GM12874 (cell line): ENCODE measurements at regions not wholly inside any gene's neighbourhood (a gene's known extent, or its start where the extent isn't known, plus 50 kb on each side); places are given as distances from the start of the nearest gene placed in this dataset.

ENCODE experiments used
- CTCF ChIP-seq: IDR thresholded peaks from 2 replicates; pipeline ENCODE4 v1.5.1; 2011; ENCODE audit warnings: low read depth, mild to moderate bottlenecking, control low read depth, low read length, moderate library complexity; ENCODE audit not compliant: insufficient read depth

DNA sequence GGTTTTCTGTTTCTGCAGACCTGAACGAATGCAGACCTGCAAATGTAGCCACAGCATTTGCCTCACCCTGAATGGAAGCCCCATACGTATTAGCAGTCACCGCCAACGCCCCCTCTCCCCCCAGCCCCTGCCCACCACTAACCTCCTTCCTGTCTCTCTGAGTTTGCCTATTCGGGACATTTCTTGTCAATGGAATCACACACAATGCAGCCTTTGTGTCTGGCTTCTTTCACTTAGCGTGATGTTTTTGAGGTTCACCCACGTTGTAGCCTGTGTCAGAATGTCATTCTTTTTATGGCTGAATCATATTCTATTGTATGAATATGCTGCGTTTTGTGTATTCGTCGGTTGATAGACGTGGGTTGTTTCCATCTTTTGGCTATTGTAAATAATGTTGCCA, 178.6 kb downstream of the AACS start:
- no peak for TF ChIP-seq CTCF

- TF ChIP-seq CTCF: no peak
Measured at GRCh38 chr12:125244338-125244737, 179.1 kb downstream of the AACS start.

DNA sequence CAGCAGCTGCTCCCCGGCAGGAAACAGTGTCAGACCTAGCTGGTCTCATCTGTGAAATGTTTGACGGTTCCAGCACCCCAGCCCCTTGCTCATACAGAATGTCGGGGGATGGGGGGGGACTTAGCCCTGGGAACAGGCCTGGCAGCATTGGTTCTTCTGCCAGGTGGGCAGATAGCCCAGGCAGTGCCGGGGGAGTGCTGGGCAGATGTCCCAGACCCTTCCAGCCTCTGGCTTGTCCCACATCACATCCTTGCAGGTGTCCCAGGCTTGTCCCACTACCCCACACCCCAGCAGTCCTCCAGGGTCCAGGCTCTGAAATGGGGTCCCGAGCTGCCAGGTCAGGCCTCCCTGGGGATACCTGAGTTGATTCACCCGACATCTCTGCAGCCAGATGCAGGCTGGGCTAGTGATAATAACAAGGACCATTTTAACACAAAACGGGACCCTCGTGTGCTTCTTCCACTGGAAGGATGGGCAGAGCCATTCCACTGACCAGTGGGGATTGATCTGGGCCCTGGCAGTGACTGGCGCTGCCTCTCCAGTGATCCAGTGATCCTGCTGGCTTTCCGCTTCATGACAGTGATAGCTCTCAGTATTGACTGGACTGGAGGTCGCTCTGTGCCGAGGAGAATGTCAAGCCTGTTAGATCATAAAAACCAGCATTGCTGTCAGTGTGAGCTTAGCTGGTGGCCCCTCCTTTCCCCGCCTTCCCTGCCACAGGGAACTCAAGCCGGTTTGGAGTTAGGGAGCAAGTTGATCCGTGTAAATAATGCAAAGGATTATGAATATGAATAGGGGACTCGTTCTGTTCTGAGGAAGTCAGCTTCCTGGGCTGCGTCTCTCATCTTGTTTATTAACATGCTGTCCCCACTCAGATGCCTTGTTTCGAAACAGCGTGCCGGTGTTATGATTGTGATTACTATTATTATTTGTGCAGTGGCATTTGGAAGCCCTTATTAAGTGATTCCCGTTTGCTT, 180.6 kb downstream of the AACS start:
- TF ChIP-seq CTCF: no peak

- TF ChIP-seq CTCF: no peak
Measured at GRCh38 chr12:125247477-125247876, 182.2 kb downstream of the AACS start.

DNA sequence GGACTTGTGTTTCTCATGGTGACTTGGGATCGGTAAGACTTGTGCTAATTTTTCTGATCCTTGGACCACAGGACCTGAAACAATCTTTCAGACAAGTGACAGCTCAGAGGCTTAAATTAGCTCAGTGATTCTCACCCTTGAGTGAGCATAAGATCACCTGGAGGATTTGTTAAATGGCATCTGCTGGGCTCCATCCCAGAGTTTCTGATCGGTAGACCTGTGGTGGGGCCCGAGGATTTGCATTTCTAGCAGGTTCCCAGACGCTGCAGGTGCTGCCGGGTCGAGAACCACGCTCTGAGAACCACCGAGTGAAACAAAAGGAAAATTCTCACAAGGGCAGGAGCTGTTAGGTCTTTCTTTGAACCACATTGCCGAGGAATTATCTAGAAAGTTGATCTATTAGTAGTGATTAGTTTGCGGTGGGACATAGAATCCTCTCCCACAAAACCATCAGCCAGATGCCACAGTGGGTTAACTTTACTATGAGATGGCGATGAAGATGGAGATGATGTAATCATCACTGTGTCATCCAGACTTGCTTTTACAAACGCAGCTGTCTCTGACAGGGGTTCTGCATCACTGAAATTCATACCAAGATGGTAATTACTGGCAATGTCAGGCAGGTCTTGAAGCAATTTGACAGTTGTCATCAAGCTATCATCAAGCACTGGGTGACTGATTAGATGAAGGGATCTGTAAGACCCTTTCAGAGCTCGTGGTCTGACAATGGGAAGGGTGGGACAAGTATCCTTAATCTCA, 184.0 kb downstream of the AACS start:
- no peak for TF ChIP-seq CTCF

GRCh38 chr12:125249932-125250331, 184.7 kb downstream of the AACS start:
- TF ChIP-seq CTCF: no peak

- no peak for TF ChIP-seq CTCF
Measured at GRCh38 chr12:125254236-125254635, 189.0 kb downstream of the AACS start.
